Pons (tissue), 1 donor: ENCODE measurements at regions not wholly inside any gene's neighbourhood (a gene's known extent, or its start where the extent isn't known, plus 50 kb on each side); places are given as distances from the start of the nearest gene placed in this dataset.

Experiments
- DNase-seq: peaks from one replicate; pipeline ENCODE4 v3.0.0-alpha.2; 2016; ENCODE audit warnings: low spot score

- no peak for DNase-seq
Observed at GRCh38 chr10:128744811-128745305, 618.6 kb upstream of the MKI67 start.

GRCh38 chr10:128747582-128748346, 621.5 kb upstream of the MKI67 start:
- no peak for DNase-seq

- DNase-seq = peak; percentile 11
Observed at GRCh38 chr10:128751284-128751683, 625.1 kb upstream of the MKI67 start.

- no peak for DNase-seq
Observed at GRCh38 chr10:128751851-128752250, 625.6 kb upstream of the MKI67 start.

GRCh38 chr10:128759174-128759573, 633.0 kb upstream of the MKI67 start:
- no peak for DNase-seq

- no peak for DNase-seq
Observed at GRCh38 chr10:128763588-128763987, 637.4 kb upstream of the MKI67 start.

GRCh38 chr10:128764190-128764589, 638.0 kb upstream of the MKI67 start:
- DNase-seq = no peak

- DNase-seq = no peak
Observed at GRCh38 chr10:128766915-128767314, 640.7 kb upstream of the MKI67 start.

GRCh38 chr10:128774979-128775378, 648.8 kb upstream of the MKI67 start:
- no peak for DNase-seq

- DNase-seq = no peak
Observed at GRCh38 chr10:128775743-128776142, 649.5 kb upstream of the MKI67 start.

GRCh38 chr10:128776673-128777252, 650.5 kb upstream of the MKI67 start:
- no peak for DNase-seq

GRCh38 chr10:128777342-128777741, 651.1 kb upstream of the MKI67 start:
- no peak for DNase-seq

- no peak for DNase-seq
Observed at GRCh38 chr10:128779416-128779815, 653.2 kb upstream of the MKI67 start.

- DNase-seq = no peak
Observed at GRCh38 chr10:128780156-128780761, 654.0 kb upstream of the MKI67 start.

GRCh38 chr10:128781637-128782036, 655.4 kb upstream of the MKI67 start:
- no peak for DNase-seq

- no peak for DNase-seq
Observed at GRCh38 chr10:128784444-128784843, 658.2 kb upstream of the MKI67 start.

GRCh38 chr10:128792426-128793140, 666.4 kb upstream of the MKI67 start:
- DNase-seq = no peak

GRCh38 chr10:128793726-128794655, 667.8 kb upstream of the MKI67 start:
- DNase-seq = no peak

GRCh38 chr10:128796396-128796912, 670.2 kb upstream of the MKI67 start:
- DNase-seq = no peak

GRCh38 chr10:128802062-128802461, 665.0 kb upstream of the MGMT start:
- DNase-seq = no peak

GRCh38 chr10:128803790-128804189, 663.3 kb upstream of the MGMT start:
- no peak for DNase-seq
